Suprapubic skin (tissue), 3 donors: ENCODE measurements at regions not wholly inside any gene's neighbourhood (a gene's known extent, or its start where the extent isn't known, plus 50 kb on each side); places are given as distances from the start of the nearest gene placed in this dataset.

Experiments used
- CTCF ChIP-seq, 2 donors: fragments of 200-600 bp in 1 of 2; fragments of 450-650 bp in 1 of 2; sonication (generic) in 1 of 2; IDR thresholded peaks; one replicate each; pipeline ENCODE4 v1.5.1; 2016 to 2019; ENCODE audit warnings: antibody characterized with exemption in 2 of 2, mild to moderate bottlenecking in 1 of 2, moderate library complexity in 1 of 2
- POLR2A ChIP-seq, 2 donors: fragments of 450-650 bp; IDR thresholded peaks; one replicate each; pipeline ENCODE4 v1.6.1; 2017; ENCODE audit warnings: antibody characterized with exemption in 2 of 2, mild to moderate bottlenecking in 2 of 2, moderate library complexity in 2 of 2

DNA sequence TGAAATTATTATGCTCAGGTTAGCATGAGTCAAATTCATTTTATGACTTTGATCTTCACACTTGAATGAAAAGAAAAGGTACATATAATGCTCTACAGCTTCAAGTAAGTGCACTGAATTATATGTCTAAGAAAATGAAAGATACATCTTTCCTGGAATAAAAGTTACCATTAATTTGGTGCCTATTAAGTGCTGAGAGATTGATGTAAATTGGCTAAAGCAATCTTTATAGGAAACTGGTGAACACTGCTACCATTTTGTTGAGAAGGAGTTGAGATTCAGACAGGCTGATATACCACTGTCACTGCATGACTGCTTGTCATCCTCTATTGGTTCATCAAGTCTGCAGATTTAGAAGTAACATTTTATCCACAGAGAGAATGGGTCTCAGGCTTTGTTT lies 416.8 kb upstream of the SPRY2 start:
- TF ChIP-seq POLR2A (IDR thresholded peaks at IDR 0.05), result no peak
- TF ChIP-seq CTCF (IDR thresholded peaks at IDR 0.05), result no peak
